SK-N-SH (cell line): ENCODE measurements at regions not wholly inside any gene's neighbourhood (a gene's known extent, or its start where the extent isn't known, plus 50 kb on each side); places are given as distances from the start of the nearest gene placed in this dataset.
"Not testable (repeated sequence)": the region's sequence is repeated elsewhere in the genome, so short reads cannot be mapped to it uniquely, and the experiment has no call there.

ENCODE experiments used
- CTCF ChIA-PET: fragments of 300-600, 350-600 bp; formaldehyde crosslinking; extraction: SDS; loops from one replicate; lab custom pipeline; 2021; lab: Yijun Ruan, JAX
- POLR2A ChIA-PET: fragments of 350-600 bp; sonication (Branson Sonifier 250); formaldehyde crosslinking; extraction: SDS; loops from one replicate; lab custom pipeline; 2020; ENCODE audit warnings: antibody characterized with exemption, inconsistent platforms; lab: Yijun Ruan, JAX
- DNase-seq: peaks from one replicate; pipeline ENCODE4 v3.0.0; 2012
- H2AFZ ChIP-seq: fragments of 200-600 bp; sonication (generic); 2 replicates; pipeline ENCODE4 v1.8.1; 2016; ENCODE audit warnings: antibody characterized with exemption, mild to moderate bottlenecking, low read depth
- H3F3A ChIP-seq: fragments of 200-600 bp; sonication (generic); replicated peaks from 2 replicates; pipeline ENCODE3; 2016; ENCODE audit warnings: antibody characterized with exemption, mild to moderate bottlenecking; ENCODE audit not compliant: insufficient read depth
- H3K27ac ChIP-seq, 2 experiments: fragments of 200-500 bp in 1 of 2; fragments of 200-600 bp in 1 of 2; sonication (Bioruptor generic) in 1 of 2; sonication (generic), shearing (Covaris generic) in 1 of 2; 2 replicates each; pipeline versions ENCODE4 v1.5.1 to v1.6.1; 2014 to 2016; ENCODE audit warnings: low read depth in 2 of 2, inconsistent platforms in 1 of 2, low read length in 1 of 2, mild to moderate bottlenecking in 1 of 2, mixed read lengths in 1 of 2
- H3K27me3 ChIP-seq: fragments of 200-600 bp; sonication (generic), shearing (Covaris generic); 2 replicates; pipeline ENCODE4 v1.6.1; 2016; ENCODE audit warnings: mixed run types; ENCODE audit not compliant: insufficient read depth
- H3K36me3 ChIP-seq, 2 experiments: fragments of 200-500 bp in 1 of 2; fragments of 200-600 bp in 1 of 2; sonication (Bioruptor generic) in 1 of 2; sonication (generic) in 1 of 2; replicated peaks in 1 of 2; 2 replicates each; pipeline versions ENCODE3 to v1.5.1; 2014 to 2016; ENCODE audit warnings: low read length in 1 of 2, mild to moderate bottlenecking in 1 of 2; ENCODE audit not compliant: insufficient read depth in 2 of 2, control insufficient read depth in 1 of 2
- H3K4me1 ChIP-seq, 2 experiments: fragments of 200-500 bp in 1 of 2; fragments of 200-600 bp in 1 of 2; sonication (Bioruptor generic) in 1 of 2; sonication (generic), shearing (Covaris generic) in 1 of 2; 2 replicates each; pipeline versions ENCODE4 v1.5.1 to v1.6.1; 2014 to 2016; ENCODE audit warnings: low read depth in 1 of 2, low read length in 1 of 2, mixed run types in 1 of 2; ENCODE audit not compliant: insufficient read depth in 2 of 2, control insufficient read depth in 1 of 2
- H3K4me2 ChIP-seq: fragments of 200-600 bp; sonication (generic), shearing (Covaris generic); 2 replicates; pipeline ENCODE4 v1.6.1; 2017; ENCODE audit warnings: mixed run types
- H3K4me3 ChIP-seq, 2 experiments: fragments of 200-500 bp in 1 of 2; fragments of 200-600 bp in 1 of 2; sonication (Bioruptor generic) in 1 of 2; sonication (generic), shearing (Covaris generic) in 1 of 2; 2 replicates each; pipeline versions ENCODE4 v1.5.1 to v1.8.1; 2014 to 2016; ENCODE audit warnings: low read depth in 2 of 2, inconsistent platforms in 1 of 2, low read length in 1 of 2, mild to moderate bottlenecking in 1 of 2, mixed read lengths in 1 of 2, moderate library complexity in 1 of 2
- H3K79me2 ChIP-seq: fragments of 200-600 bp; sonication (generic); 2 replicates; pipeline ENCODE4 v1.8.1; 2017; ENCODE audit warnings: mild to moderate bottlenecking; ENCODE audit not compliant: insufficient read depth
- H3K9ac ChIP-seq: fragments of 200-600 bp; sonication (generic); 2 replicates; pipeline ENCODE4 v1.6.1; 2017; ENCODE audit warnings: mixed run types
- H3K9me2 ChIP-seq: fragments of 200-600 bp; sonication (generic); 2 replicates; pipeline ENCODE4 v1.6.1; 2017; ENCODE audit warnings: mixed run types
- H3K9me3 ChIP-seq: fragments of 200-600 bp; sonication (generic); 2 replicates; pipeline ENCODE4 v1.6.1; 2017; ENCODE audit warnings: mixed run types, mild to moderate bottlenecking, moderate library complexity
- H4K20me1 ChIP-seq: fragments of 200-600 bp; sonication (generic); 2 replicates; pipeline ENCODE4 v1.6.1; 2017; ENCODE audit warnings: mild to moderate bottlenecking, mixed run types; ENCODE audit not compliant: insufficient read depth
- CHD2 ChIP-seq: fragments of 150-350 bp; IDR thresholded peaks from 2 replicates; pipeline ENCODE4 v1.6.1; 2018; ENCODE audit warnings: low read length; ENCODE audit not compliant: partially characterized antibody
- EZH2phosphoT487 ChIP-seq: fragments of 200-600 bp; sonication (generic); IDR thresholded peaks from 2 replicates; pipeline ENCODE4 v1.6.1; 2017; ENCODE audit warnings: low read depth, mixed run types, mild to moderate bottlenecking, antibody characterized with exemption, moderate library complexity, borderline replicate concordance
- FOSL2 ChIP-seq: IDR thresholded peaks from 2 replicates; pipeline ENCODE4 v1.4.0; 2012; ENCODE audit warnings: low read depth, mild to moderate bottlenecking, moderate library complexity, borderline replicate concordance
- FOXJ3 ChIP-seq: sonication (generic); formaldehyde crosslinking; IDR thresholded peaks from 2 replicates; pipeline ENCODE4 v1.5.1; 2020; ENCODE audit warnings: mild to moderate bottlenecking, missing genetic modification reagents
- FOXM1 ChIP-seq: IDR thresholded peaks from 2 replicates; pipeline ENCODE4 v1.4.0; 2012; ENCODE audit warnings: low read depth, mild to moderate bottlenecking
- GABPA ChIP-seq: IDR thresholded peaks from 2 replicates; pipeline ENCODE4 v1.4.0; 2012; ENCODE audit warnings: low read depth, mild to moderate bottlenecking
- JUND ChIP-seq: IDR thresholded peaks from 2 replicates; pipeline ENCODE4 v1.4.0; 2012
- MXI1 ChIP-seq: IDR thresholded peaks from 2 replicates; pipeline ENCODE4 v1.6.1; 2012; ENCODE audit warnings: mild to moderate bottlenecking, low read depth, low read length, improper control_type of control experiment
- NRF1 ChIP-seq: IDR thresholded peaks from 2 replicates; pipeline ENCODE4 v1.6.1; 2012; ENCODE audit warnings: low read depth, mild to moderate bottlenecking, low read length
- POLR2AphosphoS5 ChIP-seq: IDR thresholded peaks from 2 replicates; pipeline ENCODE4 v1.6.1; 2012; ENCODE audit warnings: low read depth, low read length
- REST ChIP-seq: IDR thresholded peaks from 2 replicates; pipeline ENCODE4 v1.6.1; 2012; ENCODE audit warnings: mild to moderate bottlenecking, low read depth, low read length, moderate library complexity
- RXRA ChIP-seq: IDR thresholded peaks from 2 replicates; pipeline ENCODE4 v1.4.0; 2012; ENCODE audit warnings: low read depth, mild to moderate bottlenecking, borderline replicate concordance
- SMC3 ChIP-seq: IDR thresholded peaks from 2 replicates; pipeline ENCODE4 v1.6.1; 2012; ENCODE audit warnings: low read depth, low read length, improper control_type of control experiment
- TAF1 ChIP-seq: IDR thresholded peaks from 2 replicates; pipeline ENCODE4 v1.6.1; 2012; ENCODE audit warnings: low read depth, mild to moderate bottlenecking, low read length, moderate library complexity, borderline replicate concordance
- TCF12 ChIP-seq: IDR thresholded peaks from 2 replicates; pipeline ENCODE4 v1.4.0; 2012
- TEAD4 ChIP-seq: IDR thresholded peaks from 2 replicates; pipeline ENCODE4 v1.4.0; 2012; ENCODE audit warnings: mild to moderate bottlenecking, borderline replicate concordance; ENCODE audit not compliant: insufficient read depth
- WGBS: methylation state at CpG from one replicate; pipeline ENCODE4 v1.1.6; 2017; ENCODE audit warnings: low lambda C conversion rate; 5-methylcytosine and 5-hydroxymethylcytosine counted together
- TF ChIP-seq, protein P1 (sequence below): IDR thresholded peaks from 2 replicates; pipeline ENCODE4 v1.4.0; 2012; ENCODE audit warnings: low read depth
- TF ChIP-seq, protein P2 (sequence below): IDR thresholded peaks from 2 replicates; pipeline ENCODE4; 2012

DNA sequence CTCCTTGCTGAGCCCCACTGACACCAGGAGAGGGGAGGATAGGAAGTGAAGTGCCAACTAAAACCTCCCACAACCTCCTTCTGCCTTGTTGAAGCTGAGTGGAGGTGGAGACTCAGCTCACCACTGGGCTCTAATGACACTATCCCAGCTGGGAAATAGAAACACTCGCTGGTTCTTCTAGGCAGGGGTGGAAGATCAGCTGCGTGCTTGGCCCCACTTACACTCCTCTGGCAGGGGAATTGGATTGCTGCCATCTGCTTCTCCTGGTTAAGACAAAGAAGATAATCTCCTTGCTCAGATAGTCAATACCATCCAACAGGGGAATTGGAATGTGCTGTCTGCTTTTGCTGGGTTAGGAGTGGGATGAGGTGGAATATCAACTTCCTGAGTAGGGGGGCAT lies 392.5 kb downstream of the ZNF674 start:
- no peak overlapping the region for H3K9ac ChIP-seq
- TF ChIP-seq REST = no peak
- TF ChIP-seq, protein P1, sequence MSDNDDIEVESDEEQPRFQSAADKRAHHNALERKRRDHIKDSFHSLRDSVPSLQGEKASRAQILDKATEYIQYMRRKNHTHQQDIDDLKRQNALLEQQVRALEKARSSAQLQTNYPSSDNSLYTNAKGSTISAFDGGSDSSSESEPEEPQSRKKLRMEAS = no peak
- no peak for TF ChIP-seq POLR2AphosphoS5
- TF ChIP-seq CHD2 = no peak
- no peak for TF ChIP-seq FOXM1
- TF ChIP-seq EZH2phosphoT487 = no peak
- TF ChIP-seq, protein P2, sequence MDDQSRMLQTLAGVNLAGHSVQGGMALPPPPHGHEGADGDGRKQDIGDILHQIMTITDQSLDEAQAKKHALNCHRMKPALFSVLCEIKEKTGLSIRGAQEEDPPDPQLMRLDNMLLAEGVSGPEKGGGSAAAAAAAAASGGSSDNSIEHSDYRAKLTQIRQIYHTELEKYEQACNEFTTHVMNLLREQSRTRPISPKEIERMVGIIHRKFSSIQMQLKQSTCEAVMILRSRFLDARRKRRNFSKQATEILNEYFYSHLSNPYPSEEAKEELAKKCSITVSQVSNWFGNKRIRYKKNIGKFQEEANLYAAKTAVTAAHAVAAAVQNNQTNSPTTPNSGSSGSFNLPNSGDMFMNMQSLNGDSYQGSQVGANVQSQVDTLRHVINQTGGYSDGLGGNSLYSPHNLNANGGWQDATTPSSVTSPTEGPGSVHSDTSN = no peak
- no peak for TF ChIP-seq MXI1
- TF ChIP-seq FOXJ3 (CRISPR knock-in tag) = no peak
- TF ChIP-seq RXRA = no peak
- TF ChIP-seq NRF1 = no peak
- no peak for TF ChIP-seq TEAD4
- no peak for TF ChIP-seq GABPA
- no peak for TF ChIP-seq TAF1
- no peak for TF ChIP-seq TCF12
- TF ChIP-seq FOSL2 = no peak
- TF ChIP-seq JUND = no peak
- TF ChIP-seq SMC3 = no peak
- POLR2A ChIA-PET = interaction anchor here (0.7 kb wide), 1 partner anchor 15 kb away, joined by 3 read pairs; no protein-coding TSS in a partner anchor
- H3K4me3 ChIP-seq = no peak overlapping the region
- no peak overlapping the region for H3K4me2 ChIP-seq
- no peaks in the 10 kb centered on the region for H3F3A ChIP-seq
- no peaks in the 10 kb centered on the region for H3K79me2 ChIP-seq
- no peaks in the 10 kb centered on the region for H3K27me3 ChIP-seq
- CTCF ChIA-PET = no interaction called here
- no peak for DNase-seq
- H2AFZ ChIP-seq = no peak overlapping the region
- H4K20me1 ChIP-seq = no peaks in the 10 kb centered on the region
- no peaks in the 10 kb centered on the region for H3K9me3 ChIP-seq
- WGBS = 0% methylated on average over 2 of the region's 2 CpGs
- no peaks in the 10 kb centered on the region for H3K36me3 ChIP-seq
- no peak overlapping the region for H3K27ac ChIP-seq
- H3K4me1 ChIP-seq = no peaks in the 10 kb centered on the region
- no peaks in the 10 kb centered on the region for H3K9me2 ChIP-seq

DNA sequence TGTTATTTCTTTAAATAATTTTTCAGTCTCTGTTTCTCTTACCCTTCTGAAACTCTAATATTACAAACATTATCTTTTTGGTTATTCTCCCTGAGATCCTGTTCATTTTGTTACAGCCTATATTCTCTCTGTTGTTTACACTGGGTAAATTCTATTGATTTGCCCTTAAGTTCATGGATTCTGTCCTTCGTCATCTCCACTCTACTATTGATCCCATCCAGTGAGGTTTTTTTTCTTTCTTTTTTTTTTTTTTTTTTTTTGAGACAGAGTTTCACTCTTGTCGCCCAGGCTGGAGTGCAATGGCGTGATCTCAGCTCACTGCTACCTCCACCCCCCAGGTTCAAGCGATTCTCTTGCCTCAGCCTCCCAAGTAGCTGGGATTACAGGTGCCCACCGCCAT lies 393.9 kb downstream of the ZNF674 start:
- H3K79me2 ChIP-seq, H2AFZ ChIP-seq, H3F3A ChIP-seq, H3K4me2 ChIP-seq, H3K9ac ChIP-seq, H3K9me2 ChIP-seq, DNase-seq, H3K36me3 ChIP-seq, POLR2A ChIA-PET, H3K9me3 ChIP-seq, H3K27ac ChIP-seq, H4K20me1 ChIP-seq, CTCF ChIA-PET, H3K27me3 ChIP-seq, H3K4me3 ChIP-seq, H3K4me1 ChIP-seq: not testable (repeated sequence)
- 9% methylated on average over 5 of the region's 5 CpGs for whole genome bisulfite sequencing
